B cell (primary cell): ENCODE measurements at regions not wholly inside any gene's neighbourhood (a gene's known extent, or its start where the extent isn't known, plus 50 kb on each side); places are given as distances from the start of the nearest gene placed in this dataset.

Source experiments
- CTCF ChIP-seq: fragments of 200-600 bp; IDR thresholded peaks from one replicate; pipeline ENCODE4 v1.8.0; 2022; ENCODE audit warnings: antibody characterized with exemption, mild to moderate bottlenecking
- EZH2 ChIP-seq: IDR thresholded peaks from 2 replicates; pipeline ENCODE4 v1.6.1; 2012; ENCODE audit warnings: borderline replicate concordance, low read depth, mild to moderate bottlenecking, moderate library complexity, low read length; ENCODE audit not compliant: insufficient read depth, poor library complexity, severe bottlenecking

GRCh38 chr5:96076451-96076850 lies 114.8 kb upstream of the ELL2 start:
- TF ChIP-seq CTCF (no peak), EZH2 (no peak)
